Stimulated activated effector memory CD8-positive, alpha-beta T cell treated with anti-CD3 and anti-CD28 coated beads, Interleukin-12 subunit alpha, Interleukin-12 subunit beta, amount 100 ng/mL, for 72 hours (primary cell): ENCODE measurements at regions not wholly inside any gene's neighbourhood (a gene's known extent, or its start where the extent isn't known, plus 50 kb on each side); places are given as distances from the start of the nearest gene placed in this dataset.

Source experiments
- ATAC-seq: fragments of 150-1000 bp; cut with Tn5 transposase; 2 replicates; pipeline ENCODE4 v1.10.0; 2021
- DNase-seq, 2 donors: peaks; one replicate each; pipeline ENCODE4 v3.0.0; 2021 to 2022; ENCODE audit warnings: low spot score in 2 of 2
- H3K27ac Mint-ChIP-seq: one replicate; pipeline ENCODE4 v1.8.0; 2022; ENCODE audit warnings: mild to moderate bottlenecking, mixed read lengths
- H3K36me3 Mint-ChIP-seq: one replicate; pipeline ENCODE4 v1.8.0; 2022; ENCODE audit warnings: mild to moderate bottlenecking, mixed read lengths
- H3K4me1 Mint-ChIP-seq: one replicate; pipeline ENCODE4 v1.8.0; 2022; ENCODE audit warnings: mixed read lengths
- H3K4me3 Mint-ChIP-seq: one replicate; pipeline ENCODE4 v1.8.0; 2022; ENCODE audit warnings: mild to moderate bottlenecking, mixed read lengths
- H3K9me3 Mint-ChIP-seq: one replicate; pipeline ENCODE4 v1.8.0; 2022; ENCODE audit warnings: mixed read lengths

- DNase-seq, result no peak
- Mint-ChIP-seq H3K27ac (no peak overlapping the region), H3K9me3 (no peaks in the 10 kb centered on the region)
These were observed 60.1 kb upstream of the SDK1 start for GRCh38 chr7:3240826-3241430.

GRCh38 chr7:3241686-3242258 lies 59.3 kb upstream of the SDK1 start:
- H3K4me3 Mint-ChIP-seq, result no peak overlapping the region
- no peaks in the 10 kb centered on the region for H3K36me3 Mint-ChIP-seq
- DNase-seq (no peak), ATAC-seq (no peak)
- peaks cover 3% of the 10 kb centered on the region for H3K9me3 Mint-ChIP-seq
- no peaks in the 10 kb centered on the region for H3K4me1 Mint-ChIP-seq
- H3K27ac Mint-ChIP-seq, result no peak overlapping the region

More at GRCh38 chr7:3240826-3241430, 60.1 kb upstream of the SDK1 start:
- Mint-ChIP-seq H3K36me3 (no peaks in the 10 kb centered on the region), H3K4me1 (no peaks in the 10 kb centered on the region), H3K4me3 (no peak overlapping the region)
- ATAC-seq, result no peak

DNA sequence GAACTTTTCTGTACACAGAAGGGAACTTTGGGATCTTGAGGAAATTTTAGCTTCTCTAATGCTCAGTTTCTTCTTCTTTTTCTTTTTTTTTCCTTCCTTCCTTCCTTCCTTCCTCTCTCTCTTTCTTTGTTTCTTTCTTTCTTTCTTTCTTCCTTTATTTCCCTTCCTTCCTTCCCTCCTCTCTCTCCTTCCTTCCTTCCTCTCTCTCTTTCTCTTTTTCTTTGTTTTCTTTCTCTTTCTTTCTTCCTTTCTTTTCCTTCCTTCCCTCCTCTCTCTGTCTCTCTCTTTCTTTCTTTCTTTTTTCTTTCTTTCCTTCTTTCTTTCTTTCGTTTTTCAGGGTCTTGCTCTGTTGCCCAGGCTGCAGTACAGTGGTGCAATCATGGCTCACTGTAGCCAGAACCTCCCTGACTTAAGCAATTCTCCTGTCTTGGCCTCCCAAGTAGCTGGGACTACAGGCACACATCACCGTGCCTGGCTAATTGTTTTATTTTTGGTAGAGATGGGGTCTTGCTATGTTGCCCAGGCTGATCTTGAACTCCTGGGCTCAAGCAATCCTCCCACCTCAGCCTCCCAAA lies 58.6 kb upstream of the SDK1 start:
- Mint-ChIP-seq H3K36me3 (no peaks in the 10 kb centered on the region), H3K9me3 (peaks cover 3% of the 10 kb centered on the region), H3K4me3 (no peak overlapping the region), H3K27ac (no peak overlapping the region), H3K4me1 (no peaks in the 10 kb centered on the region)
- no peak for ATAC-seq
- DNase-seq, result no peak

DNA sequence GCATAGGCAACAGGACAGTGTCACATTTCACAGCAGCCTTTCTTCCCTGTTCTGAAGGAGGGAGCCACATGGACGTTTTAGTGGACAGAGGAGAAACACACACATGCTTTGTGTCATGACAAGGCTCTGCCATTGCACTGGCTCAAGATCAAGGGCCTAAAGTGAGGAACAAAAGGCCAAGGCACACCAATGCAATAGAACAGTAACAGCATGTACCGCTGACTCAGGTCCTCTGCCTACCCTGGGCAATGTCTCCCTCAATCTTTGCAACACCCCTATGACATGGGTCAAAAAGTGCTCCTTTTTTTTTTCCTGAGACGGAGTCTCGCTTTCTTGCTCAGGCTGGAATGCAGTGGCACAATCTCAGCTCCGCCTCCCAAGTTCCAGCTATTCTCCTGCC lies 57.8 kb upstream of the SDK1 start:
- no peaks in the 10 kb centered on the region for H3K4me1 Mint-ChIP-seq
- H3K9me3 Mint-ChIP-seq, result peaks cover 3% of the 10 kb centered on the region
- ATAC-seq (no peak), DNase-seq (no peak)
- H3K4me3 Mint-ChIP-seq, result no peak overlapping the region
- no peak overlapping the region for H3K27ac Mint-ChIP-seq
- no peaks in the 10 kb centered on the region for H3K36me3 Mint-ChIP-seq

DNA sequence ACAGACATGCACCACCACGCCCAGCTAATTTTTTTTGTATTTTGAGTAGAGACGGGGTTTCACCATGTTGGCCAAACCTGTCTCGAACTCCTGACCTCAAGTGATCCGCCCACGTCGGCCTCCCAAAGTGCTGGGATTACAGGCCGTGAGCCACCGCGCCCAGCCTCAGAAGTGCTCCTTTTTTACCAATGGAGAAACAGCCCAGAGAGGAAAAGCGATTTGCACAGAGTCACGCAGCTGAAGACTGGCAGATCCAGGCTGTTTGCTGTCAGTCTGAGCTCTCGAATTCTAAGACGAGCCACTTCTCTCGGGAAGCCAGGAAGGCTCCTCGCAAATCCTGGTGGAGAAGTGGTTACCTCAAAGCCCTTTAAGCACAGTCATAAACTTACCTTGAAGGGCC lies 57.4 kb upstream of the SDK1 start:
- DNase-seq (no peak), ATAC-seq (no peak)
- no peak overlapping the region for H3K27ac Mint-ChIP-seq
- peaks cover 3% of the 10 kb centered on the region for H3K9me3 Mint-ChIP-seq
- no peaks in the 10 kb centered on the region for H3K4me1 Mint-ChIP-seq
- H3K4me3 Mint-ChIP-seq, result no peak overlapping the region
- no peaks in the 10 kb centered on the region for H3K36me3 Mint-ChIP-seq

GRCh38 chr7:3244241-3244814 lies 56.7 kb upstream of the SDK1 start:
- Mint-ChIP-seq H3K4me1 (no peaks in the 10 kb centered on the region), H3K4me3 (no peak overlapping the region), H3K27ac (no peak overlapping the region), H3K36me3 (no peaks in the 10 kb centered on the region), H3K9me3 (peaks cover 3% of the 10 kb centered on the region)
- DNase-seq (no peak), ATAC-seq (no peak)

DNA sequence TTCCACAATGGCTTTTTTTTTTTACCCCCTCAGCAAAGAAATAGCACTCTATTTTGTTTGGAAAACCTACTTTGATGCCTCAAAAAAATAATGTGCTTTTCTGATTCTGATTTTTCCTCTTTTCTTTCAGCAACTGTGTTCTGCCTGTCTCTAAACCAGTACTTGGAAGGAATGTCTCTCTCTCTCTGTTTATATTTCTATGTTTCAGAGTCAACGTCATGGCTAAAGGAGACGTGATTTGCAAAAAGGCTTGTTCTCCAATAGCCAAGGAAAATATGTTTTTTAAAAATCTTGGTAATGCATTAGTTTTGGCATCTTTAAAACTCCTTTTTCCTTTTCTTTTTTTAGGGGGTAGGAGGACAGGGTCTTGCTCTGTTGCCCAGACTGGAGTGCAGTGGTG lies 56.0 kb upstream of the SDK1 start:
- no peak for ATAC-seq
- Mint-ChIP-seq H3K36me3 (no peaks in the 10 kb centered on the region), H3K27ac (no peak overlapping the region), H3K9me3 (peaks cover 3% of the 10 kb centered on the region), H3K4me3 (no peak overlapping the region), H3K4me1 (no peaks in the 10 kb centered on the region)
- no peak for DNase-seq

GRCh38 chr7:3245721-3246120 lies 55.3 kb upstream of the SDK1 start:
- Mint-ChIP-seq H3K27ac (no peak overlapping the region), H3K36me3 (no peaks in the 10 kb centered on the region), H3K4me3 (no peak overlapping the region)

DNA sequence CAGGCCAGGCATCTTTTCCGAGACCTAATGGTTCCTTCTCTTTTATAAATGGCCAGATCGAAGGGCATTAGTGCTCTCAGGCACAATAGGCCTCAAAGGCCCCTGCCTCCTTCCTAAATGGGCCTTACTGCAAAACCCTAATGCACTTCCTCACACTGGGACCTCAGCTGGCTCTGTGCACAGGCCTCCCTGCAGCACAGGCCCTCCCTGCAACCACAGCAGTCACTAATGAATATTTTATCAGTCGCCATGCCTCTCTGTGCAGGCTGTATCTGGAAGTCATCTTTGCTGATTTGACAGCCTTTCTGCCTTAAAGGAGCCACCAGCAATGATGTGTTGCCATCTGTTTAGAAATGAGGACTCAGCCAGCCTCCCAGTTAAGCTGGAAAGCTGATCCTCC lies 54.9 kb upstream of the SDK1 start:
- DNase-seq, result no peak
- no peaks in the 10 kb centered on the region for H3K36me3 Mint-ChIP-seq
- no peak overlapping the region for H3K4me3 Mint-ChIP-seq
- ATAC-seq, result no peak
- peaks cover 7% of the 10 kb centered on the region for H3K4me1 Mint-ChIP-seq
- H3K9me3 Mint-ChIP-seq, result peaks cover 3% of the 10 kb centered on the region
- no peak overlapping the region for H3K27ac Mint-ChIP-seq

More at GRCh38 chr7:3245721-3246120, 55.3 kb upstream of the SDK1 start:
- no peak for DNase-seq
- Mint-ChIP-seq H3K9me3 (peaks cover 3% of the 10 kb centered on the region), H3K4me1 (peaks cover 3% of the 10 kb centered on the region)
- ATAC-seq, result no peak

DNA sequence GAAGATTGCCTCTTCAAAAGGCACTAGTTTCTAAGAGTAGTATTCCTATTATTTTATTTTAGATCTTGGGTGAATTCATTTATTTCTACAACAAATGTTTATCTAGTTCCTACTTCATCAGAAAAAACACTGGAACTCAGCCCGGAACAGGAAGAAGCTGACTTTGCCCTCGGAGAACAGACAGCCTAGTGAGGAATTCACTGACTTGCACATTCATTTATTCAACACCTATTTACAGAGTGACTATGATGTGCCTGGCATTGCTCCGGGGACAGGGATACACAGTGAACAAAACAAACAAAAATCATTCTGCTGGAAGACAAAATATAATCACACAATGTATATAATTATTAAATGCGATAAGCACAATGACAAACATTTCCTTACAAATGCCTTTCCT lies 54.4 kb upstream of the SDK1 start:
- H3K36me3 Mint-ChIP-seq, result no peaks in the 10 kb centered on the region
- peaks cover 3% of the 10 kb centered on the region for H3K9me3 Mint-ChIP-seq
- peaks cover 7% of the 10 kb centered on the region for H3K4me1 Mint-ChIP-seq
- H3K27ac Mint-ChIP-seq, result no peak overlapping the region
- H3K4me3 Mint-ChIP-seq, result no peak overlapping the region
- ATAC-seq, result no peak
- no peak for DNase-seq

DNA sequence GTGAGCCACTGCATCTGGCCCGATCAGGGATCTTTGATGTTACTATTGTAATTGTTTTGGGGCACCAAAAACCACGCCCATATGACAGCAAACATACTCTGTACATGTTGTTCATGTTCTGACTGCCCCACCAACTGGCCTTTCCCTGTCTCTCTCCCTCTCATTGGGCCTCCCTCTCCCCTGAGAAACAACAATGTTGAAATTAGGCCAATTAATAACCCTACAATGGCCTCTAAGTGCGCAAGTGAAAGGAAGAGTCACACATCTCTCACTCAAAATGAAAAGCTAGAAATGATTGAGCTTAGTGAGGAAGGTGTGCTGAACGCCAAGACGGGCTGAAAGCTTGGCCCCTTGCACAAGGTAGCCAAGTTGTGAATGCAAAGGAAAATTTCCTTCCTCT lies 50.3 kb upstream of the SDK1 start:
- no peak overlapping the region for H3K4me3 Mint-ChIP-seq
- DNase-seq, result peak in 1 of 2 donors; percentile 50
- H3K4me1 Mint-ChIP-seq, result peaks cover 7% of the 10 kb centered on the region
- no peak overlapping the region for H3K27ac Mint-ChIP-seq
- peaks cover 3% of the 10 kb centered on the region for H3K9me3 Mint-ChIP-seq
- ATAC-seq, result peak; percentile 93
- H3K36me3 Mint-ChIP-seq, result no peaks in the 10 kb centered on the region
